ENCODE measurements at regions not wholly inside any gene's neighbourhood (a gene's known extent, or its start where the extent isn't known, plus 50 kb on each side); places are given as distances from the start of the nearest gene placed in this dataset.

DNA sequence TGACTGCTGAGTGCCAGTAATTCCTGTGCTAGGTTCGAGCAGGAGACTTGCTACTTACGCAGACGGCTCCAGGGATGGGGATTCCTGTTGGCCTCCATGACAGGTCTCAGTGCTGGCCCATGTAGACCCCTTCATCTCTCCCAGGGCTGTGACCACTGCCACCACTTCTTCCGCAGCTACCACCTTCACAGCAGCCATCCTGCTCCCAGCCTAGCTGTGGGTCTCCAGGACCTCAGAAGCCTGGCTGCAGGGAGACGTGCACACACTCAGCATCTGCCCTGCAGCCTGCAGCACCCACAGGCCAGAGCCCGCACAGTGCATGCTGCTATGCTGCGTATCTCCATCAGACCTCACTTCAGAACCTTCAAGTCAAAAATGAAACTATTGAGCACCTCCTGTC lies 1503.9 kb downstream of the BRD1 start:
- DNase-seq (ENCODE audit: low spot score), result no peak
- TF ChIP-seq, protein P1, sequence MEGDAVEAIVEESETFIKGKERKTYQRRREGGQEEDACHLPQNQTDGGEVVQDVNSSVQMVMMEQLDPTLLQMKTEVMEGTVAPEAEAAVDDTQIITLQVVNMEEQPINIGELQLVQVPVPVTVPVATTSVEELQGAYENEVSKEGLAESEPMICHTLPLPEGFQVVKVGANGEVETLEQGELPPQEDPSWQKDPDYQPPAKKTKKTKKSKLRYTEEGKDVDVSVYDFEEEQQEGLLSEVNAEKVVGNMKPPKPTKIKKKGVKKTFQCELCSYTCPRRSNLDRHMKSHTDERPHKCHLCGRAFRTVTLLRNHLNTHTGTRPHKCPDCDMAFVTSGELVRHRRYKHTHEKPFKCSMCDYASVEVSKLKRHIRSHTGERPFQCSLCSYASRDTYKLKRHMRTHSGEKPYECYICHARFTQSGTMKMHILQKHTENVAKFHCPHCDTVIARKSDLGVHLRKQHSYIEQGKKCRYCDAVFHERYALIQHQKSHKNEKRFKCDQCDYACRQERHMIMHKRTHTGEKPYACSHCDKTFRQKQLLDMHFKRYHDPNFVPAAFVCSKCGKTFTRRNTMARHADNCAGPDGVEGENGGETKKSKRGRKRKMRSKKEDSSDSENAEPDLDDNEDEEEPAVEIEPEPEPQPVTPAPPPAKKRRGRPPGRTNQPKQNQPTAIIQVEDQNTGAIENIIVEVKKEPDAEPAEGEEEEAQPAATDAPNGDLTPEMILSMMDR (IDR thresholded peaks at IDR 0.05; ENCODE audit: extremely low read depth, missing control alignments), result no peak

DNA sequence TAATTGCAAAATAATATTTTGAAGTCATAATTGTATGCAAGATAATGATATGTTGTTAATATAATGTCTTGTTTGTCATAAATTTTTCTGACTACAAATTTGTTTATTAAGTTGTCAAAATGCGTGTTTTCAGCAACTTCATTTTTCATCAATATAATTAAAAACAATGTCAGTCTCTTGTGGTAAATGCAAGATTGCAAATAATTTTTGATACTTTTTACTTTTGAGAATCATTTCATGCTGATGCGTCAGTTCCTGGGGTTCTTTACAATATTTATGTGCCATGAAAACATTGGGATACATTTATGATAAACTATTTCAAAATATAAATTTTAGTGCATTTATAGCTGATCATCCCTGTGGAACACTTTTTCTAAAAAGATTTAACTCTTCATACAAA lies 1504.8 kb downstream of the BRD1 start:
- no peak for DNase-seq (ENCODE audit: low spot score)
- TF ChIP-seq, protein P1 (IDR thresholded peaks at IDR 0.05; ENCODE audit: extremely low read depth, missing control alignments), result no peak

DNA sequence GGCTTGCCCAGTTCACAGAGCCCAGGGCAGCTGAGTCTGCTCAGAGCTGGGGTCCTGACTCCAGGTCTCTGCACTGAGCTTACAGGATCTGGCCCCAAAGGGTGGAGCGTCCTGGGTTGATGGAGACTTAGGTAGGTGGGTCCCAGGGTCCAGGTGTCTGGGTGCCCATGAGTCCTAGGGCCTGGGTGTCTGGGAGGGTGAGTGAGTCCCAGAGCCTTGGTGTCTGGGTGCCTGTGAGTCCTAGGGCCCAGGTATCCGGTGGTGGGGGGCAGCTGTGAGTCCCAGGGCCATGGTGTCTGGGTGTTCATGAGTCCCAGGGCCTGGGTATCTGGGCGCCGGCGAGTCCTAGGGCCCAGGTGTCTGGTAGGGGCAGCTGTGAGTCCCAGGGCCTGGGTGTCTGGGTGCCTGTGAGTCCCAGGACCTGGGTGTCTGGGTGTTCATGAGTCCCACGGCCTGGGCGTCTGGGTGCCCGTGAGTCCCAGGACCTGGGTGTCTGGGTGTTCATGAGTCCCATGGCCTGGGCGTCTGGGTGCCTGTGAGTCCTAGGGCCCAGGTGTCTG lies 1505.6 kb downstream of the BRD1 start:
- no peak for DNase-seq (ENCODE audit: low spot score)
- TF ChIP-seq, protein P1 (IDR thresholded peaks at IDR 0.05; ENCODE audit: extremely low read depth, missing control alignments), result no peak

DNA sequence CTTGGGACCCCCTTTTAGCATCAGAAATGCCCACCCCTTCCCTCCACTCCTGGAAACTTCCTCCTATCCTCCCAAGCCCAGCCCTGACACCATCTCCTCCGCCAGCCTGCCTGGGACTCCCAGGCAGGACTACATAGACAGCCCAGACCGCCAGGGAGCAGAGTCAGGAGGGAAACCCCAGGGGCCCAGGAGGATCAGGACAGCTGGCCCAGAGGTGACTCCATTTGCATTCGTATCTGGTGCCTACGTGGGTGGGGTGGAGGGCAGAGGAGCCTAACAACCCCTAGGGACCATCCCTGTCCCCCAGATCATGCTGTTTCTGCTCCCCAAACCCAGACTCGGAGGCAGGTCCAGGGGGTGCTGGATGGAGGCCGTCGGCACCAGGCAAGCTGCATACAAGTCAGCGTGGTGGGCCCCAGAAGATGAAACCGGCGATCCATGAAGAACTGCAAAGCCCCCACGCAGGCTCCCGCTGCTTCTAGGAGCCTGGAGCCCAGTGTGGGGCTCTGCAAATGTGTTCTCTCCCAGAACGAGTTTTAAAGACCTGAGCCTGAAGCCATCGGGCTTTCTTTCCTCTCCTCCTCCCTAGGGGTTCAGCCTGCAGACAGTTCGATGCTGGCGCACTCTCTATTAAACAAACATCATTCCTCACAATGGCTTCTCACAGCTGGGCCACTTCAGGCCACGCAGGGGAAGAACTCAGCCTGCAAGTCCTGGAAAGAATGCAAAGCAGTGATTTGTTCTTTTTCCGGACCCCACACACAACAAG lies 1506.8 kb downstream of the BRD1 start:
- TF ChIP-seq, protein P1 (IDR thresholded peaks at IDR 0.05; ENCODE audit: extremely low read depth, missing control alignments), result no peak
- no peak for DNase-seq (ENCODE audit: low spot score)

DNA sequence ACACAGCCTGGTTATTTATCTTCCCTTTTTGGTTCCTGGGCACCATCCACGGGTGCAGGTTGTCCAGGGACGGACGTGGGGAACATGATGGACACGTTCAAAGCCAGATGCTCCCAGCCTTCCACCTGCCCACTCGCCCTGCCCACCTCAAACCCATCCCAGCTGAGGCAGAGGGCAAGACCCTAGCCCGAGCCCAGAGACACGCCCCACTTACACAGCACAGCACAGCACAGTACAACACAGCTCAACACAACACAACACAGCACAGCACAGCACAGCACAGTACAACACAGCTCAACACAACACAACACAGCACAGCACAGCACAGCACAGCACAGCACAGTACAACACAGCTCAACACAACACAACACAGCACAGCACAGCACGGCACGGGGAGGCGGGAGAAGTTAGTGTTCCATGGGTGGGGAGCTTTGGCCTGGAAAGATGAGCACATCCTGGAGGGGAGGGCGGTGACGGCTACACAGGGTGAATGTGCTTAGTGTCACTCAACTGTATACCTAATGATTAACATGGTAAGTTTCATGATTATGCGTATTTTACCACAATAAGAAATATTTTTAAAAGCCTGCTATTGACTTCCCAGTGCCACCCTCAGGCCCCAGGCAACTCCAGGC lies 1507.5 kb downstream of the BRD1 start:
- DNase-seq (ENCODE audit: low spot score), result no peak
- TF ChIP-seq, protein P1 (IDR thresholded peaks at IDR 0.05; ENCODE audit: extremely low read depth, missing control alignments), result no peak

DNA sequence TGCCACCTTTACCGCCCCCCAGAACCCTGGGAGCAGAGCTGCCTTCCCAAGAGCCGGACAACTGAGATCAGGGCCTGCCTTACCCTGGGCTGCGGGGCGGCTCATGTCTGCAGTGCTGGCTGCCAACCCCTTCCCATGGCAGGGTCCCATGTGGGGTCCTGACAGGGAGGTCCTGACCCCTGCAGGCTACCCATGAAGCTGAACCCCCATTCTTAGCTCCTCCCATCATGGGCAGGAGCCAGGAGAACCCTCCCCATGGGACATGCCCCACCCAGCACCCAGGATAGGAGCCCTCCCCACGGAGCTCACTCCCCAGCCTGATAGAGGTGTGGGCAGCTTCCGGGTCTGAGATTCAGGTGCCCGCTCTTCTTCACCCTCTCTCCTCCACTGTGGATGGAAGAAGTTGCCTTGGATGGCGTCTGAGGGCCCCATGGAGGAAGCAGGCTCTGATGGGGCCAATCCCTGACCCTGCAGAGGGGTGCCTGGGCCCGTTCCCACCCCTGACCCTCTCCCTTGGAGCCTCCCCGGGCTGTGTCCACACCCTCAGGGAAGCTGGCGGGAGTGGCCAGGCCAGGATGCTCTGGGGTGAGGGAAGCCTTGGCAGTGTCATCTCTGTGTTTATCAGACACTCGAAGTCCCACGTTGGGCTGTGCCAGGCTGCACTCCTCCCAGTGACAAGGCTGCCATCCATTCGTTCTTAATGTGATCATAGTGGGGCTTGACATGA lies 1508.2 kb downstream of the BRD1 start:
- TF ChIP-seq, protein P1 (IDR thresholded peaks at IDR 0.05; ENCODE audit: extremely low read depth, missing control alignments), result no peak
- DNase-seq (ENCODE audit: low spot score), result no peak

Data from GM20000 (cell line).